CD14-positive monocyte (primary cell): ENCODE measurements at regions not wholly inside any gene's neighbourhood (a gene's known extent, or its start where the extent isn't known, plus 50 kb on each side); places are given as distances from the start of the nearest gene placed in this dataset.

Experiments used
- DNase-seq, 3 donors: peaks; one replicate each; pipeline ENCODE4 v3.0.0-alpha.2; 2011 to 2022
- H2AFZ ChIP-seq: 2 replicates; pipeline ENCODE4 v1.6.0; 2012; ENCODE audit warnings: mild to moderate bottlenecking, low read depth, low read length, inconsistent platforms; ENCODE audit not compliant: insufficient read depth, poor library complexity, severe bottlenecking
- H3K27ac ChIP-seq, 2 donors: 1 replicate in 1 of 2; 2 replicates in 1 of 2; pipeline ENCODE4 v1.5.1; 2012 to 2013; ENCODE audit warnings: low read length in 2 of 2, control low read depth in 1 of 2, inconsistent platforms in 1 of 2, low read depth in 1 of 2, mild to moderate bottlenecking in 1 of 2
- H3K27me3 ChIP-seq, 2 donors: one replicate each; pipeline versions ENCODE4 v1.6.0 to v1.6.1; 2011 to 2013; ENCODE audit warnings: low read length in 2 of 2; ENCODE audit not compliant: control insufficient read depth in 2 of 2, insufficient read depth in 2 of 2
- H3K36me3 ChIP-seq, 2 donors: replicated peaks in 1 of 2; 1 replicate in 1 of 2; 2 replicates in 1 of 2; pipeline versions ENCODE4 v1.5.1 to v1.6.1; 2012 to 2013; ENCODE audit warnings: low read length in 2 of 2, control low read depth in 1 of 2, inconsistent platforms in 1 of 2, mild to moderate bottlenecking in 1 of 2; ENCODE audit not compliant: insufficient read depth in 2 of 2, control insufficient read depth in 1 of 2
- H3K4me1 ChIP-seq, 2 donors: 1 replicate in 1 of 2; 2 replicates in 1 of 2; pipeline versions ENCODE4 v1.5.1 to v1.6.1; 2012 to 2013; ENCODE audit warnings: low read length in 2 of 2, control low read depth in 1 of 2, inconsistent platforms in 1 of 2, mild to moderate bottlenecking in 1 of 2, moderate library complexity in 1 of 2; ENCODE audit not compliant: insufficient read depth in 2 of 2, control insufficient read depth in 1 of 2
- H3K4me2 ChIP-seq: replicated peaks from 2 replicates; pipeline ENCODE3; 2012; ENCODE audit warnings: low read length, moderate library complexity, mild to moderate bottlenecking; ENCODE audit not compliant: poor library complexity, severe bottlenecking; ENCODE audit errors: extremely low read depth
- H3K4me3 ChIP-seq, 3 experiments: fragments of 200-600 bp in 1 of 3; sonication (generic) in 1 of 3; replicated peaks in 1 of 3; 1 replicate in 2 of 3; 2 replicates in 1 of 3; pipeline ENCODE4 v1.5.1; 2011 to 2013; ENCODE audit warnings: low read length in 3 of 3, mild to moderate bottlenecking in 3 of 3, control low read depth in 2 of 3, low read depth in 2 of 3, inconsistent platforms in 1 of 3, moderate library complexity in 1 of 3
- H3K79me2 ChIP-seq: 2 replicates; pipeline ENCODE4 v1.6.0; 2012; ENCODE audit warnings: mild to moderate bottlenecking, control low read depth, inconsistent platforms, low read length, moderate library complexity; ENCODE audit not compliant: insufficient read depth
- H3K9ac ChIP-seq: 2 replicates; pipeline ENCODE4 v1.6.0; 2017; ENCODE audit warnings: low read length, mild to moderate bottlenecking; ENCODE audit not compliant: insufficient read depth, poor library complexity, severe bottlenecking
- H3K9me3 ChIP-seq, 2 donors: replicated peaks in 1 of 2; 1 replicate in 1 of 2; 2 replicates in 1 of 2; pipeline versions ENCODE4 v1.5.1 to v1.6.1; 2012 to 2013; ENCODE audit warnings: low read length in 2 of 2, control low read depth in 1 of 2; ENCODE audit not compliant: control insufficient read depth in 1 of 2, insufficient read depth in 1 of 2
- H4K20me1 ChIP-seq: 2 replicates; pipeline ENCODE4 v1.6.0; 2012; ENCODE audit warnings: mild to moderate bottlenecking, low read length, control low read depth, moderate library complexity; ENCODE audit not compliant: insufficient read depth
- H3K27ac Mint-ChIP-seq, 7 donors: one replicate each; pipeline ENCODE4 v1.8.0; 2020; ENCODE audit warnings: mild to moderate bottlenecking in 7 of 7, mixed read lengths in 7 of 7, moderate library complexity in 6 of 7, inconsistent platforms in 2 of 7
- H3K27me3 Mint-ChIP-seq, 3 donors: one replicate each; pipeline ENCODE4 v1.8.0; 2021 to 2022; ENCODE audit warnings: low read depth in 3 of 3, mild to moderate bottlenecking in 3 of 3, mixed read lengths in 3 of 3, moderate library complexity in 3 of 3, inconsistent platforms in 1 of 3
- H3K36me3 Mint-ChIP-seq, 2 donors: one replicate each; pipeline ENCODE4 v1.8.0; 2020; ENCODE audit warnings: mixed read lengths in 2 of 2, inconsistent platforms in 1 of 2, mild to moderate bottlenecking in 1 of 2
- H3K4me1 Mint-ChIP-seq: one replicate; pipeline ENCODE4 v1.8.0; 2020; ENCODE audit warnings: mild to moderate bottlenecking, mixed read lengths
- H3K4me3 Mint-ChIP-seq, 2 donors: one replicate each; pipeline ENCODE4 v1.8.0; 2020; ENCODE audit warnings: mild to moderate bottlenecking in 2 of 2, mixed read lengths in 2 of 2, moderate library complexity in 1 of 2
- H3K9me3 Mint-ChIP-seq, 7 donors: one replicate each; pipeline ENCODE4 v1.8.0; 2020 to 2022; ENCODE audit warnings: mixed read lengths in 7 of 7, mild to moderate bottlenecking in 6 of 7, moderate library complexity in 6 of 7, inconsistent platforms in 2 of 7
- WGBS: methylation state at CpG from one replicate; pipeline ENCODE4 v1.1.5; 2013; ENCODE audit warnings: missing lambda C conversion rate; ENCODE audit not compliant: insufficient coverage; 5-methylcytosine and 5-hydroxymethylcytosine counted together
- intact Hi-C, 2 donors: fragments of 100-400 bp; cut with micrococcal nuclease; formaldehyde crosslinking; loops; one replicate each; pipeline versions ENCODE4 v1.15.0 to v1.15.1; 2023
- TF ChIP-seq, protein P1 (sequence below): fragments of 200-600 bp; IDR thresholded peaks from one replicate; pipeline ENCODE4 v1.8.0; 2022; ENCODE audit warnings: antibody characterized with exemption, mild to moderate bottlenecking

DNA sequence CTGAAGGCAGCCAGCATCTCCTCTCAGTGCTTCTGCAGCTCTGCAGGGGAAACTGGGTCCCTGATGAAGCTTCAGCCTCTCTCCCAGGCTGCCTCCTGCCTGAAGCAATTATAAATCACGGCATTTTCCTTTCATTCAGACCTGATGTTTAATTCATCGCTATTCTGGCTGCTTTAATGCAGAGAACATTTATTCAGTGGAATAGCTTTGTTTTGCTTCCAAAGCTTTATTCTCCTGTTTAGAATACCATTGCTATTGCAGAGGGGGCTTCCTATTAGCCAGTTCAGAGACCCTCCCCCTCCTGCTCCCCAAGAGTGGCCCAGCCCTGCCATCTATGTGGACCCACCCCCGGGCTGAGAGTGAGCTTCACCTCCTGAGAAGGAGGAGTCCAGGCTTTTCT lies 255.6 kb downstream of the LRFN2 start:
- WGBS: 100% methylated on average over 1 of the region's 3 CpGs
- TF ChIP-seq, protein P1, sequence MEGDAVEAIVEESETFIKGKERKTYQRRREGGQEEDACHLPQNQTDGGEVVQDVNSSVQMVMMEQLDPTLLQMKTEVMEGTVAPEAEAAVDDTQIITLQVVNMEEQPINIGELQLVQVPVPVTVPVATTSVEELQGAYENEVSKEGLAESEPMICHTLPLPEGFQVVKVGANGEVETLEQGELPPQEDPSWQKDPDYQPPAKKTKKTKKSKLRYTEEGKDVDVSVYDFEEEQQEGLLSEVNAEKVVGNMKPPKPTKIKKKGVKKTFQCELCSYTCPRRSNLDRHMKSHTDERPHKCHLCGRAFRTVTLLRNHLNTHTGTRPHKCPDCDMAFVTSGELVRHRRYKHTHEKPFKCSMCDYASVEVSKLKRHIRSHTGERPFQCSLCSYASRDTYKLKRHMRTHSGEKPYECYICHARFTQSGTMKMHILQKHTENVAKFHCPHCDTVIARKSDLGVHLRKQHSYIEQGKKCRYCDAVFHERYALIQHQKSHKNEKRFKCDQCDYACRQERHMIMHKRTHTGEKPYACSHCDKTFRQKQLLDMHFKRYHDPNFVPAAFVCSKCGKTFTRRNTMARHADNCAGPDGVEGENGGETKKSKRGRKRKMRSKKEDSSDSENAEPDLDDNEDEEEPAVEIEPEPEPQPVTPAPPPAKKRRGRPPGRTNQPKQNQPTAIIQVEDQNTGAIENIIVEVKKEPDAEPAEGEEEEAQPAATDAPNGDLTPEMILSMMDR: no peak
- no peaks in the 10 kb centered on the region for H3K9me3 ChIP-seq
- H3K36me3 ChIP-seq: no peaks in the 10 kb centered on the region
- no peaks in the 10 kb centered on the region for H3K4me1 ChIP-seq
- H3K9me3 Mint-ChIP-seq: no peaks in the 10 kb centered on the region
- no peak overlapping the region for H3K4me2 ChIP-seq
- H3K36me3 Mint-ChIP-seq: no peaks in the 10 kb centered on the region
- H3K27ac ChIP-seq: no peak overlapping the region
- no peaks in the 10 kb centered on the region for H4K20me1 ChIP-seq
- no peak overlapping the region for H3K27ac Mint-ChIP-seq
- intact Hi-C loops: no loop called here
- H3K4me3 Mint-ChIP-seq: no peak overlapping the region
- H3K79me2 ChIP-seq: no peaks in the 10 kb centered on the region
- H3K27me3 Mint-ChIP-seq: peaks cover 17 to 22% (median 20%) of the 10 kb centered on the region in 3 donors
- peaks cover 6% of the 10 kb centered on the region for H3K4me1 Mint-ChIP-seq
- no peak overlapping the region for H3K4me3 ChIP-seq
- no peak overlapping the region for H3K9ac ChIP-seq
- DNase-seq: no peak
- no peaks in the 10 kb centered on the region for H3K27me3 ChIP-seq
- no peak overlapping the region for H2AFZ ChIP-seq

DNA sequence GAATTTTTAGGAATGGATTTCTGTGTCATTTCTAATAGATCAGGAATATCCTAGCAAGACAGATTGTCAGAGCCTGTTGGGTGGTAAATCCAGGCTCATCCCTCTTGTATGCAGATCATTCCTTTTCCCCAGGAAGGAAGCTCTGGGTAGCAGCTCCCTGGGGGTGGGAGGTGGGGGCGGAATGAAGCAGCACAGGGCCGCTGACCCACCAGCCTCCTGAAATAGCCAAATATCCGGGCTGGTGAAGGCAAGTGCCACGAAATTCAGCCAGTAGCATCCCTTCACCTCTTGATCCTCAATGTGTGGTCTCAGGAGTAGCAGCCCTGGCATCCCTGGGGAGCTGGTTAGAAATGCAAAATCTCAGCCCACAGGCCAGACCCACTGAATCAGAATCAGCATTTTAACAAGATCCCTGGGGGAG lies 256.9 kb downstream of the LRFN2 start:
- intact Hi-C loops: no loop called here
- Mint-ChIP-seq H3K9me3 (no peaks in the 10 kb centered on the region), H3K36me3 (no peaks in the 10 kb centered on the region), H3K4me1 (peaks cover 6% of the 10 kb centered on the region), H3K27me3 (peaks cover 17 to 22% (median 20%) of the 10 kb centered on the region in 3 donors), H3K4me3 (no peak overlapping the region), H3K27ac (no peak overlapping the region)
- Histone ChIP-seq H3K4me2 (no peak overlapping the region), H3K27me3 (no peaks in the 10 kb centered on the region), H3K36me3 (no peaks in the 10 kb centered on the region), H3K4me3 (no peak overlapping the region), H4K20me1 (no peaks in the 10 kb centered on the region), H3K9me3 (no peaks in the 10 kb centered on the region), H3K9ac (no peak overlapping the region), H3K4me1 (no peaks in the 10 kb centered on the region), H2AFZ (no peak overlapping the region), H3K27ac (no peak overlapping the region), H3K79me2 (no peaks in the 10 kb centered on the region)
- no peak for DNase-seq
- WGBS: no CpG with 5 or more reads among the region's 4 CpGs
- TF ChIP-seq, protein P1: no peak
